Fibroblast of lung (primary cell): ENCODE measurements at regions not wholly inside any gene's neighbourhood (a gene's known extent, or its start where the extent isn't known, plus 50 kb on each side); places are given as distances from the start of the nearest gene placed in this dataset.

Source experiments
- DNase-seq, 2 donors: peaks; one replicate each; pipeline versions ENCODE4 v3.0.0 to v3.0.0-alpha.2; 2010; ENCODE audit warnings: low read depth in 2 of 2
- H2AFZ ChIP-seq: 2 replicates; pipeline ENCODE4 v1.5.1; 2012; ENCODE audit warnings: low read length, control low read depth, inconsistent platforms
- H3K27ac ChIP-seq: 2 replicates; pipeline ENCODE4 v1.5.1; 2011; ENCODE audit warnings: low read length, control low read depth; ENCODE audit not compliant: insufficient read depth
- H3K27me3 ChIP-seq: 2 replicates; pipeline ENCODE4 v1.5.1; 2011; ENCODE audit warnings: mild to moderate bottlenecking, low read length; ENCODE audit not compliant: control insufficient read depth, insufficient read depth
- H3K36me3 ChIP-seq: 2 replicates; pipeline ENCODE4 v1.5.1; 2011; ENCODE audit warnings: low read length; ENCODE audit not compliant: control insufficient read depth, insufficient read depth
- H3K4me1 ChIP-seq: 2 replicates; pipeline ENCODE4 v1.5.1; 2011; ENCODE audit warnings: low read length; ENCODE audit not compliant: control insufficient read depth, insufficient read depth; ENCODE audit errors: extremely low read depth
- H3K4me2 ChIP-seq: 2 replicates; pipeline ENCODE4 v1.5.1; 2011; ENCODE audit warnings: low read length, control low read depth; ENCODE audit not compliant: insufficient read depth; ENCODE audit errors: extremely low read depth
- H3K4me3 ChIP-seq, 4 experiments: fragments of 200-600 bp in 1 of 4; sonication (generic) in 1 of 4; replicated peaks in 1 of 4; 2 replicates each; pipeline ENCODE4 v1.5.1; 2011 to 2016; ENCODE audit warnings: low read length in 4 of 4, low read depth in 3 of 4, mild to moderate bottlenecking in 3 of 4, control low read depth in 2 of 4, inconsistent platforms in 1 of 4, mixed read lengths in 1 of 4; ENCODE audit not compliant: insufficient read depth in 1 of 4; ENCODE audit errors: control extremely low read depth in 1 of 4
- H3K79me2 ChIP-seq: 2 replicates; pipeline ENCODE4 v1.5.1; 2012; ENCODE audit warnings: mild to moderate bottlenecking, low read length, inconsistent platforms; ENCODE audit not compliant: control insufficient read depth, insufficient read depth
- H3K9ac ChIP-seq: 2 replicates; pipeline ENCODE4 v1.5.1; 2011; ENCODE audit warnings: mild to moderate bottlenecking, low read length, control low read depth; ENCODE audit not compliant: insufficient read depth
- H3K9me3 ChIP-seq: 2 replicates; pipeline ENCODE4 v1.5.1; 2012; ENCODE audit warnings: low read depth, low read length; ENCODE audit not compliant: control insufficient read depth, insufficient read depth
- H4K20me1 ChIP-seq: 2 replicates; pipeline ENCODE4 v1.5.1; 2011; ENCODE audit warnings: low read length; ENCODE audit not compliant: control insufficient read depth, insufficient read depth; ENCODE audit errors: extremely low read depth
- CTCF ChIP-seq, 2 donors: IDR thresholded peaks in 1 of 2; conservative IDR thresholded peaks in 1 of 2; 1 replicate in 1 of 2; 2 replicates in 1 of 2; pipeline ENCODE4 v1.5.1; 2011 to 2012; ENCODE audit warnings: low read length in 2 of 2, control low read depth in 1 of 2, inconsistent platforms in 1 of 2, low read depth in 1 of 2, mild to moderate bottlenecking in 1 of 2
- EZH2 ChIP-seq: IDR thresholded peaks from 2 replicates; pipeline ENCODE4 v1.5.1; 2012; ENCODE audit warnings: low read length, control low read depth, mild to moderate bottlenecking; ENCODE audit errors: missing control alignments

GRCh38 chr11:96753997-96754396 is 364.2 kb downstream of the JRKL start:
- no peaks in the 10 kb centered on the region for H4K20me1 ChIP-seq
- no peaks in the 10 kb centered on the region for H3K79me2 ChIP-seq
- peaks cover 3% of the 10 kb centered on the region for H3K4me1 ChIP-seq
- H3K27me3 ChIP-seq, result no peaks in the 10 kb centered on the region
- no peak overlapping the region for H3K9ac ChIP-seq
- no peak for DNase-seq
- H3K4me2 ChIP-seq, result no peak overlapping the region
- H3K27ac ChIP-seq, result no peak overlapping the region
- H2AFZ ChIP-seq, result no peak overlapping the region
- H3K4me3 ChIP-seq, result no peak overlapping the region
- no peaks in the 10 kb centered on the region for H3K36me3 ChIP-seq
- no peak for TF ChIP-seq EZH2
- no peak for TF ChIP-seq CTCF (conservative IDR thresholded peaks at IDR 0.05 in 1 of 2, IDR thresholded peaks at IDR 0.05 in 1 of 2; ENCODE audit: low read depth in 1 of 2, low read length in 2 of 2)
- H3K9me3 ChIP-seq, result no peaks in the 10 kb centered on the region

GRCh38 chr11:96755209-96755608 is 365.4 kb downstream of the JRKL start:
- no peaks in the 10 kb centered on the region for H3K27me3 ChIP-seq
- H3K79me2 ChIP-seq, result no peaks in the 10 kb centered on the region
- H3K4me3 ChIP-seq, result no peak overlapping the region
- H3K9me3 ChIP-seq, result no peaks in the 10 kb centered on the region
- H3K27ac ChIP-seq, result no peak overlapping the region
- H4K20me1 ChIP-seq, result no peaks in the 10 kb centered on the region
- H3K9ac ChIP-seq, result no peak overlapping the region
- H3K4me2 ChIP-seq, result no peak overlapping the region
- H3K4me1 ChIP-seq, result no peaks in the 10 kb centered on the region
- DNase-seq, result no peak
- no peak for TF ChIP-seq CTCF (conservative IDR thresholded peaks at IDR 0.05 in 1 of 2, IDR thresholded peaks at IDR 0.05 in 1 of 2; ENCODE audit: low read depth in 1 of 2, low read length in 2 of 2)
- TF ChIP-seq EZH2, result no peak
- no peaks in the 10 kb centered on the region for H3K36me3 ChIP-seq
- H2AFZ ChIP-seq, result no peak overlapping the region

- Histone ChIP-seq H3K36me3 (no peaks in the 10 kb centered on the region), H3K9me3 (no peaks in the 10 kb centered on the region), H3K9ac (no peak overlapping the region), H2AFZ (no peak overlapping the region), H4K20me1 (no peaks in the 10 kb centered on the region), H3K4me2 (no peak overlapping the region), H3K27me3 (no peaks in the 10 kb centered on the region), H3K4me3 (no peak overlapping the region), H3K79me2 (no peaks in the 10 kb centered on the region), H3K27ac (no peak overlapping the region), H3K4me1 (no peaks in the 10 kb centered on the region)
- TF ChIP-seq CTCF (conservative IDR thresholded peaks at IDR 0.05 in 1 of 2, IDR thresholded peaks at IDR 0.05 in 1 of 2; ENCODE audit: low read depth in 1 of 2, low read length in 2 of 2) (no peak), EZH2 (no peak)
- no peak for DNase-seq
These were observed 365.9 kb downstream of the JRKL start for GRCh38 chr11:96755752-96756151.
